ENCODE measurements at regions not wholly inside any gene's neighbourhood (a gene's known extent, or its start where the extent isn't known, plus 50 kb on each side); places are given as distances from the start of the nearest gene placed in this dataset.
A peak's percentile ranks its signal among the peaks of the same experiment; 100 is the strongest.
"Not testable (repeated sequence)": the region's sequence is repeated elsewhere in the genome, so short reads cannot be mapped to it uniquely, and the experiment has no call there.

GRCh38 chr16:29111901-29112680 is 127.2 kb downstream of the LAT start:
- not testable (repeated sequence) for DNase-seq (ENCODE audit: low read depth in 2 of 2)

DNA sequence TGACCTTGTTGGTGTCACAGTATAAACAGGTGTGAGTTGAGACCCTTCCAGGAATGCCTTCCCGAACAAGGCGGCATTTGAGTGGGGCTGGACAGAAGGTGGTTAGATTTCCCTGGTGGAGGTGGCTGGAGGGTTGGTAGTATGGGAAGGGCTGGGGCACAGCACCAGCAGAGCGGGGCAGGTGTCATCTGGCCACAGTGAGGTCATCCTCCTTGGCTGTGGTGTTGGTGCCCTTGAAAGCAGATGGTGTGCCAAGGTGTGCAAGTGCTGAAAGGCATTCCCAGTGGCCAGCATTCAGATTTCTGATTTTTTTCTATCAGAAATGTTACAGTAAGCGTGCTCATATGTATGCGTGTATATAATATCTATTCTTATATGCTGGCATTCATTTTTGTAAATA is 126.6 kb downstream of the LAT start:
- DNase-seq (ENCODE audit: low read depth in 2 of 2): no peak

DNA sequence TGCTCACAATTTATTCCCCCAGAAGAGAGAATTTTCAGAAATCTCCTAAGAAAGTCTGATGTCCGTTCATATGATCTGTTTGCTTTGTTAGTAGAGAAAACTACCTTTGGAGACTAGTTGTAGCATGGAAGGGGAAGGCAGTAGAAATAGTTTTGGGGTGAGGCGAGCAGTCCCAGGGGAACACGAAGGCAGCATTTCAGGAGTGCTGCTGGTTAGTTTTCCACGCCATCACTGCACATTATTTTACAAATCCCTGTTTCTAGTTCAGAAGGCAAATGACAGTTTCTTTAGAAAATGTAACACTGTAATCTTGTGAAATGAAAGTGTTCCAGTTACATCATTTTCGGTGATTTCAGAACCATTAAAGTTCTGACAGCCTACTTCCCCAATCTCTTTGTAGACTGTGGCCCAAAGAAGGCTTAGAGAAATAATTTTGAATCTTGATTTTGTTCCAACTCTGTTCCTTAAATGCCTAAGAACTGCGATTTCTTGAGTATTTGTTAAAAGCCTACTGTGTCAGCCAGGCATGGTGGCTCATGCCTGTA is 123.8 kb downstream of the LAT start:
- DNase-seq (ENCODE audit: low read depth in 2 of 2): not testable (repeated sequence)

DNA sequence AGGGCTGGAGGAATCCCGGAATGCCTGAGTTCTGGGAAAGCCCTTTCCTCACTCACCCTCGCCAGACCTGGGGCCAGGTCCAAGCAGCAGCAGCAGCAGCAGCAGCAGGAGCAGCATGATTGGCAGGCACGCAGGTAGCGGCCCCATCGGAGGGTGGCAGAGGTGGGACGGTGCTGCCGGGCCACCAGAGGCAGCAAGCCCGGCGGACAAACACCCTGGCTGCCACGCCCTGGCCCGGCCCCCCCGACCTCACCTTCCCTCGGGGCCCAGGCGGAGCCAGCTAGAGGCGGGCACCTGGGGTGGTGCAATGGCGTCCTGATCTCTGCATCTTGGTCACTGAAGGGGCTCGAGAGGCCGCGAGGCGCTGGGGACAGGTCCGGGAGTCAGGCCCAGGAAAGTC is 122.4 kb downstream of the LAT start:
- DNase-seq (ENCODE audit: low read depth in 2 of 2): no peak

DNA sequence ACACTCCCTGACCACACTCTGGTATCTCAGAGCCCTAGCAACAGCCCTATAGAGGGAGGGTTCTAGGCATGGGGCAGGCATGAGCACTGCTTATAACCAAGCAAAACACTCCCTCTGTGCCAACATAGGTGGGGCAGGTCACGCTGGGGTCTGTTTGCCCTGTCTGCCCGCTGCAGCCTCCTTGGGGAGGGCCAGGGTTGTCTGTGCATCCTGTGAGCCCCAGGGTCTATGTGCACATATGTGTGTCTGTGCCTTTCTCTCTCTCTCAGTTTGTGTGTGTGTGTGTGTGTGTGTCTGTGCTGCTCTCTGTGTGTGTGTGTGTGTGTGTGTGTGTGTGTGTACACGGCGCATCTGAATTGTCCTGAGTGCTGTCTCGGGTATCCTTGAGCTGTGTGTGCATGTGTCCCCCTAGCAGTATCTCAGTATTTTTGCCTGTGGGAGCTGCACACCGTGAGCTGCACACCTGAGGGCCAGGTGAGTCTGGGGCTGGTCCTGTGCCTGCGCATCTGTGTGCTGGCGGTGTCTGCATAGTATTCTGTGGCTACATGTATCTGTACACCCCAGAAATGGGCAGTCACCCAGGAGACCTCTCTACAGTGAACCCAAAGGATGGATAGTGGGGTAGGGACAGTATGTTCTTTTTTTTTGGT is 121.5 kb downstream of the LAT start:
- not testable (repeated sequence) for DNase-seq (ENCODE audit: low read depth in 2 of 2)

GRCh38 chr16:29104600-29104999 is 119.7 kb downstream of the LAT start:
- not testable (repeated sequence) for DNase-seq (ENCODE audit: low read depth in 2 of 2)

- not testable (repeated sequence) for DNase-seq (ENCODE audit: low read depth in 2 of 2)
Measured at GRCh38 chr16:29097965-29098364, 113.1 kb downstream of the LAT start.

DNA sequence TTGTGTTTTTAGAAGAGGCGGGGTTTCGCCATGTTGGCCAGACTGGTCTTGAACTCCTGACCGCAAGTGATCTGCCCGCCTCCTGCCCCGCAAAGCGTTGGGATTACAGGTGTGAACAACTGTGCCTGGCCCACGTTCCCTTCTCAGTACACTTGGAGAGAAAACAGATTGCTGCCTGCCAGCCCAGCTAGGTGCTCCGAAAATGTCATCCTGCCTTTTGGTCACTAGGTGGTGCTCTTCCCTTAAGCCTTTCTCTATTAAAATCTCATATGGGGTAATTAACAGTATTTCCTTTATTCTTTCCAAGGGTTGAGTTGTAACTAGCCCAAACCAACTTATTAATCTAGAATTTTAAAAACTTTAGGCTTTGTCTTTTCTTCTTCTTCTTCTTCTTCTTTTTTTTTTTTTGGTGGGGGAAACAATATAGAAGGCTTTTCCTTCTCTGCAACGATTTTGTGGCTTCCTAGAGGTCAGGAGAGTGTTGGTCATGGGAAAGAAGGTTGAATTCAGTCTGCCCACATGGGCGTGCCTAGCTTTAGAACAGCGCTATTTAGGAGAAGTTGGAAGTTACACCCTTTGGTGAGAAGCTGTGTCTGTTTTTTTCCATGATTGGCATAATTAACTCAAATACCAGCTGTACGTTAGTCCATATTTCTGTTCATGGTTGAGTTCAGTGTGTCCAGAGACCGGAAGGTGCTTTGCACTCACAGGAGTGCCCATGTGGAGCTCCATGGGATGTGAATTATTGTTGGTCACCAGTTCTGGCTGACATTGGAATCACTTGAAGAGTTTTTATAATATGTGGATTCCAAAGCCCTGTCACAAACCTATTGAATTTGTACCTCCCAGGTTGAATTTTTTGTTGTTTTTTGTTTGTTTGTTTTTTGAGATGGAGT is 110.1 kb downstream of the LAT start:
- DNase-seq (ENCODE audit: low read depth in 2 of 2): not testable (repeated sequence)

DNA sequence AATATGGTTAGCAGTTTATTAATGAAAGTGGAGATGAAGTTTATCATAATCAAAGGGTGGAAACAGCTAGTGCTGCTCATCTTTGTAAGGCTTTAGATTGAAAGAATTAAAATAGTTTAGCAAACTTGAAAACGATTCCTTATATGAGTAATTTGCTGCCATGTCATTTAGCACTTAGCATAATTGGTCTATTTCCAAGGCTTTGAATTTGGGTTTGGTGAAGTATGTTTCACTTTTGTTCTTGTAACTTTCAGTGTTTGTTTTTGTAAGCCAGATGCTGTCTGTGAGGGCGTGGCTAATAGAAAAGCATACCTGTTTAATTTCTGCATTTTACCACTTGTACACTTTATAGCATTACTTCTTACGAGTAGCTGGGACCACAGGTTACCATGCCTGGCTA is 109.5 kb downstream of the LAT start:
- DNase-seq (ENCODE audit: low read depth in 2 of 2): not testable (repeated sequence)

- not testable (repeated sequence) for DNase-seq (ENCODE audit: low read depth in 2 of 2)
Measured at GRCh38 chr16:29089679-29090078, 104.8 kb downstream of the LAT start.

DNA sequence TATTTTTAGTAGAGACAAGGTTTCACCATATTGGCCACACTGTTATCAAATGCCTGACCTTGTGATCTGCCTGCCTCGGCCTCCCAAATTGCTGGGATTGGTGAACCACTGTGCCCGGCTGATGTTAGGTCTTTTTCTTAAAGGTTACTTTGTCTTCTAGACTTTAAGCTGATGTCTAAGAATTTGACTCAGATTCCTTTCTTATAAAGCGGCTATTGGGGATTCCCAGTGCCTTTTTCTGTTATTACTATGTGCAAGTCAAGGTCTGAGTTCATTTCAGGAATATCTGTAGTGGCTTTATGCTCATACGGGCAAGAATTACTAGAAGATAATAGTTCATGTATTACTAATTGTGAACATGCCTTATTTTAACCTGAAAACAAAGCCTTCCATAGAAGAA is 102.8 kb downstream of the LAT start:
- DNase-seq (ENCODE audit: low read depth in 2 of 2): not testable (repeated sequence)

DNA sequence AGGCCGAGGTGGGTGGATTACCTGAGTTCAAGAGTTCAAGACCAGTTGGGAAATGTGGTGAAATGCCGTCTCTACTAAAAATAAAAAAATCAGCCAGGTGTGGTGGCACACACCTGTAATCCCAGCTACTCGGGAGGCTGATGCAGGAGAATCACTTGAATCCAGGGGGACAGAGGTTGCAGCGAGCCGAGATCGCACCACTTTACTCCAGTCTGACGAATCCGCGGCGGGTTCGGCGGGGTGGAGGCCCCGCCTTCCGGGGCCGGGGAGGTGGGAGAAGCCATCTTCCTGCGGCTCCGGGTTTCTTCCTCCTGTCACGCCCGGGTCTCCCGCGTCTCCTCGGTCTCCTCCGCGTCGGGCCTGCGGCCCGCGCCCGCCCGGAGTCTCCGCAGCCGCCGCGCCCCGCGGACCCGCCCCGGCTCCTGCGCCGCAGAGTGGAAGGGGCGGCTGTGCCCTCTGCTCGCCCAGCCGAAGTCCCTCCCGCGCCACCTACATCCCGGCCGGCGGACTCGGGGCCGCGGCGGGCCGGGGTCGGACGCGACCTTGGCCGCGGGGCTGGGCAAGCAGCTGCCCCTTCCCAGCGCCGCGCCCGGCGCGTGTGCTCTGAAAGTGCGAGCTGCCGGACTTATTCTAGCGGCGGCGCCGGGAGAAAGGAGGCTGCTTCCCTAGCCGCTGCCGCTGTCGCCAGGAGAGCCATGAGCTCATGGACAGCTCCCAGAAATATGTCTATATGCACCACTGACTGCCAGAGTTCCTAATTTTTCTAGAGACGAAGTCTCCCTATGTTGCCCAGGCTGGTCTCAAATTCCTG is 97.2 kb downstream of the LAT start:
- DNase-seq (ENCODE audit: low read depth in 2 of 2): peak in 1 of 2 donors; percentile 16

DNA sequence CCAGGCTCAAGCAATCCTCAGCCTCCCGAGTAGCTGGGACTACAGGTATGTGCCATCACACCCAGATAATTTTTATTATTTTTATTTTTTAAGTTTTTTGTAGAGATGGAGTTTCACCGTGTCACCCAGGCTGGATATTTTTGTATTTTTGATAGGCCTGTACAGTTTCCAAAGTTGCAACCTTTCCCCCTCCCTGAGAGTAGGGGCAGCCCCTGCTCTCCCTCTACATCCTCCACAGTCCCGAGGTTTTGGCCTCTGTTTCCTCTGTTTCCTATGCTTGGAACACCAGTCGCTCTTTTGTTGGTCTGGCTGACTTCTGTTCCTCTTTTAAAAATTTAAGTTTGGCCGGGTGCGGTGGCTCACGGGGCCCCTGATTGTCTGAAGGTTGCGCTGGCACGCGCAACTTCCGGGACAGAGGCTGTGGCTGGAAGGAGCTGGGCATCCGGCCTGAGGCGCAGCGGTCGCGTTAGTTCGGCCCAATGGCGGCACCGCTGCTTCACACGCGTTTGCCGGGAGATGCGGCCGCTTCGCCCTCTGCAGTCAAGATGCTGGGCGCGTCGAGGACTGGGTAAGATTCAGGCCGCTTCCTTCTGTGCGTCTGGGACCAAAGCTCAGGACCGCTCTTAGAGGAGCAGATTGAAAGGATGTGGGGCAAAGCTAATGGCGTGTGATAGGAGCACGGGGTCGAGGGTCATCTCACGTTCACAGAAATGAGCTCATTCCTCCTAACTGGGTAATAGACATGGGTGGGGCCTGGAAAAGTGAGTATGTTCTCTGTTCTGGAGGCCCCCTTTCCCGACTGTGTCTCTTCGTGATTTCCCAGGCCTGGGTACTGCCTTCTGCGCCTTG is 89.9 kb downstream of the LAT start:
- peak in 1 of 2 donors; percentile 14 for DNase-seq (ENCODE audit: low read depth in 2 of 2)

DNA sequence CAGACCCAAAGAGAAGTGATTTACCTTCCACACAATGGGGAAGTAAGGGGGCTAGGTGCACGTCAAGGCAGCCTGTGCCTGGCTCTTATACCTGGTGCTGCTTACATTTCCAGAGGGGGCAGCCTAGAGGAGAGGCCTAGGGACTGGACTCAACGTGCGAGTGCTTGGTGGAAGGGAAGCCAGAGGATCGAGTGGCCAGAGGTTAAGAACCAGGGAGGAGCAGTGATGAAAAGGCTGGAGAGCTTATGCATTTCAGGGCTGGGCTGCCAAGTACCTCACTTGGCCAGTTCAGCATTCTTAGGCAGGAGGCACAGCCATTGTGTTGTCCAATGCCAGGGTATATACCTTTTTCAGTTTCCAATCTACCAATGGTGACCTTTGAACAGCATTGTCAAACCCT is 77.4 kb downstream of the LAT start:
- not testable (repeated sequence) for DNase-seq (ENCODE audit: low read depth in 2 of 2)

GRCh38 chr16:29061467-29061921 is 76.6 kb downstream of the LAT start:
- DNase-seq (ENCODE audit: low read depth in 2 of 2): not testable (repeated sequence)

- DNase-seq (ENCODE audit: low read depth in 2 of 2): not testable (repeated sequence)
Measured at GRCh38 chr16:29060022-29060810, 75.4 kb downstream of the LAT start.

DNA sequence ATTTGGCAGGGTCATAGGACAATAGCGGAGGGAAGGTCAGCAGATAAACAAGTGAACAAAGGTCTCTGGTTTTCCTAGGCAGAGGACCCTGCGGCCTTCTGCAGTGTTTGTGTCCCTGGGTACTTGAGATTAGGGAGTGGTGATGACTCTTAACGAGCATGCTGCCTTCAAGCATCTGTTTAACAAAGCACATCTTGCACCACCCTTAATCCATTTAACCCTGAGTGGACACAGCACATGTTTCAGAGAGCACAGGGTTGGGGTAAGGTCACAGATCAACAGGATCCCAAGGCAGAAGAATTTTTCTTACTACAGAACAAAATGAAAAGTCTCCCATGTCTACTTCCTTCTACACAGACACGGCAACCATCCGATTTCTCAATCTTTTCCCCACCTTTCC is 74.7 kb downstream of the LAT start:
- not testable (repeated sequence) for DNase-seq (ENCODE audit: low read depth in 2 of 2)
